ENCODE measurements at regions not wholly inside any gene's neighbourhood (a gene's known extent, or its start where the extent isn't known, plus 50 kb on each side); places are given as distances from the start of the nearest gene placed in this dataset.
A peak's percentile ranks its signal among the peaks of the same experiment; 100 is the strongest.

DNA sequence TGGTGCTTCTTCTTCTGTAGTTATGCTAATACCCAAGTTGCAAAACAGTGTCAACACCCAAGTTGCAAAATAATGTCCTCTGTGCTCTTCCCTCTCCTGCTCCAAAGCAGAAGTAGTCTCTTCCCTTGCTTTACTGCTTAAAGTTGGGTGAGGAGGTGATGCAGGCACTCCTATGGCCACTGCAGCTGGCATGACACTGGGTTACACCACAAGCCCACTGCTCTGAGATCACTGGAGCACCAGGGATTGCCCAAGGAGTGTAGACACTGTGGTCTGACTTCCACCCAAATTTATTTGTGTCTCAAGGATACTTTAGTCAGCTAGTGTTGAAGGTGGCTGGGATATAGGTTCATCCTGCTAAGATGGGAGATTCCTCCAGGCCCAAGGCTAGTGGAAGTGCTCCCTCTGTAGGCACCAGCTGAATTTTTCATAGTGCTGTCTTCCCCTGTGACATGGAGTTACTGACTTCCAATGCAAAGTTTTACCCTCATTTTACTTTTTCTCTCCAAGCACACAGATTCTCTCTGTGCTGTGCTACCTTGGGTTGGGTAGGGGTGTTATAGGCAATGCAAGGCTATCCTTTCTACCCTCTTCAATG, 196.2 kb upstream of the TENT5D start:
- Histone ChIP-seq H3K27me3 (replicated peaks; ENCODE audit: control insufficient read depth, insufficient read depth, low read length) (no peaks in the 10 kb centered on the region), H3K9ac (ENCODE audit: low read length) (no peak overlapping the region), H3K4me1 (ENCODE audit: control insufficient read depth, insufficient read depth, low read length) (no peaks in the 10 kb centered on the region), H3K9me3 (ENCODE audit: control insufficient read depth, low read length) (peaks cover 19% of the 10 kb centered on the region), H3K4me3 (ENCODE audit: low read length) (peak overlapping the region; percentile 23), H3K36me3 (ENCODE audit: control insufficient read depth, insufficient read depth, low read length, severe bottlenecking) (no peaks in the 10 kb centered on the region)
- DNase-seq (ENCODE audit: low read depth) = no peak

DNA sequence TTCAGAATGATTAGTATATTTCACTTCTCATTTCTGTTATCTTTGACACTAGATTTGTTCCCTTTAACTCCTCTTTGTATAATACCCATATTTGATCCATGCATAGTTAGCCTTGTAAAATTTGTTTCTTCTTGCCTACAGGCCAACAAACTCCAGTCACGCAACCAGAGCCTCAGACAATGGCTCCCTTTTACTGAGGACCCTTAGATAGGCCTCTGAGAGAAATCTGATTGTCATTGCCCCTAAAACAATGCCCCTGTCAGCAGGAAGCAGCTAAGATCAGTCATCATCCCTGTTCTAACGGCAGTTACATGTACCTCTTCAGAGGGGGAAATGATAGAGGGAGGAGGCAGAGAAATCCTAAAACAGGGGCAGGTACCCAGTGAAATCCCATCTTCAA, 190.6 kb upstream of the TENT5D start:
- H3K27me3 ChIP-seq (replicated peaks; ENCODE audit: control insufficient read depth, insufficient read depth, low read length) = no peaks in the 10 kb centered on the region

DNA sequence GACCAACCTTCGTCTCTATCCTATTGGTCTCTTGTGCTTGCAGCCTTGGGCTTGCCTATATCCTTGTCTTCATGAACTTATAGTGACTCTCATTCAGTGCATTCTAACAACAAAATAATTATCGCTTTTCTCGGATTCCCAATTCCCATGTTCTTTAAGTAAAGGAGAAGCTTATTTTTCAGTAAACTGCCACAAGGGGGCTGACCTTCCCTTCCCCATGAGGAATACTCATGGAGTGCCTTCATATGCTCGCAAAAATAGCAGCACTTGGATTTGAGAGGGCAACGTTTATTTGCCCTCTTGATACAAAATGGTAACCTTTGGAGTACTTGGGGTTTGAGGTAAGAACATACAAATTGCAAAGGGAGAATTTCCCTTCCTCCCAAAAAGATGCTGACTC, 183.2 kb upstream of the TENT5D start:
- no peak overlapping the region for H3K9ac ChIP-seq (ENCODE audit: low read length)
- H3K4me1 ChIP-seq (ENCODE audit: control insufficient read depth, insufficient read depth, low read length) = no peaks in the 10 kb centered on the region
- peaks cover 7% of the 10 kb centered on the region for H3K9me3 ChIP-seq (ENCODE audit: control insufficient read depth, low read length)
- peaks cover 4% of the 10 kb centered on the region for H3K27me3 ChIP-seq (replicated peaks; ENCODE audit: control insufficient read depth, insufficient read depth, low read length)
- DNase-seq (ENCODE audit: low read depth) = no peak
- no peak overlapping the region for H3K4me3 ChIP-seq (ENCODE audit: low read length)
- no peaks in the 10 kb centered on the region for H3K36me3 ChIP-seq (ENCODE audit: control insufficient read depth, insufficient read depth, low read length, severe bottlenecking)

More for the DNA sequence above, 190.6 kb upstream of the TENT5D start:
- Histone ChIP-seq H3K4me3 (ENCODE audit: low read length) (no peak overlapping the region), H3K9me3 (ENCODE audit: control insufficient read depth, low read length) (no peaks in the 10 kb centered on the region), H3K4me1 (ENCODE audit: control insufficient read depth, insufficient read depth, low read length) (no peaks in the 10 kb centered on the region), H3K9ac (ENCODE audit: low read length) (no peak overlapping the region), H3K36me3 (ENCODE audit: control insufficient read depth, insufficient read depth, low read length, severe bottlenecking) (no peaks in the 10 kb centered on the region)
- no peak for DNase-seq (ENCODE audit: low read depth)

DNA sequence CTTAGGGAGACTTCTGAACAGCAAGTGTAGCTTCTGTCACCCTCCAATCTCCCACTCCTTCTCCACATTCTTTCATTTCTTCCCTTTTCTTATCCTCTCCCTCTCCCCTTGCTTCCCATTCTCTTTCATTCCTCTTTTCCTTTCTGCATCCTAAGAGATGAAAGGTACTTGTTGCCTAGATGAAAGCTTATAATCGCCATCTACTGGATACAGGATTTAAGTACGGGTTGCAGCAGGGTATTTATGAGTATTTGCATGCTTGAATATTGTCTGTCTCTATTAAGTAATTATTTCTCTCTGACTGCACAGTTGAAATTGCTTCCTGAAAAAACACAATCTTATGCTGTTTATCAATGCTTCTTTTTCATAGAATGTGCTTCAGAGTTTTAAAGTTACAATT, 174.0 kb upstream of the TENT5D start:
- Histone ChIP-seq H3K4me3 (ENCODE audit: low read length) (no peak overlapping the region), H3K9ac (ENCODE audit: low read length) (no peak overlapping the region), H3K27me3 (replicated peaks; ENCODE audit: control insufficient read depth, insufficient read depth, low read length) (peaks cover 18% of the 10 kb centered on the region), H3K9me3 (ENCODE audit: control insufficient read depth, low read length) (peaks cover 10% of the 10 kb centered on the region), H3K4me1 (ENCODE audit: control insufficient read depth, insufficient read depth, low read length) (no peaks in the 10 kb centered on the region), H3K36me3 (ENCODE audit: control insufficient read depth, insufficient read depth, low read length, severe bottlenecking) (no peaks in the 10 kb centered on the region)
- DNase-seq (ENCODE audit: low read depth) = no peak

DNA sequence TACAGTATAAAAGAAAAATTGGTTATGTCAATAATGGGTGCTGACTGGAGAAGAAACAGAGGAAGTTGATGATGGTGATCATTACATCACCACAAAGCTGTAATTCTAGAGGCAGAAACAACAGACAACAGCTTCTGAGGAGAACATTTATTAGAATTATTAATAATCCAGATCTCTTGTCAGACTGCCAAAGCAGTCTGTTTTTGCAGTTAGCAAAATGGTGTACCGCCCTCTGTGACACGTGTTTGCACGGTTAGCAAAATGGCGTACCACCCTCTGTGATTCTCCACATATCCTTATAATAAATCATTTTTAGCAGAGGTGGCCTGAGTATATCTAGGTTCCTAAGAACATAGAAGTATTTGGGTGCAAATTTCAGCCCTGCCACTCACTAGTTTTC, 154.0 kb upstream of the TENT5D start:
- no peaks in the 10 kb centered on the region for H3K27me3 ChIP-seq (replicated peaks; ENCODE audit: control insufficient read depth, insufficient read depth, low read length)
- no peak for DNase-seq (ENCODE audit: low read depth)
- H3K4me1 ChIP-seq (ENCODE audit: control insufficient read depth, insufficient read depth, low read length) = no peaks in the 10 kb centered on the region
- no peaks in the 10 kb centered on the region for H3K36me3 ChIP-seq (ENCODE audit: control insufficient read depth, insufficient read depth, low read length, severe bottlenecking)
- H3K9me3 ChIP-seq (ENCODE audit: control insufficient read depth, low read length) = no peaks in the 10 kb centered on the region
- H3K4me3 ChIP-seq (ENCODE audit: low read length) = no peak overlapping the region
- H3K9ac ChIP-seq (ENCODE audit: low read length) = no peak overlapping the region

DNA sequence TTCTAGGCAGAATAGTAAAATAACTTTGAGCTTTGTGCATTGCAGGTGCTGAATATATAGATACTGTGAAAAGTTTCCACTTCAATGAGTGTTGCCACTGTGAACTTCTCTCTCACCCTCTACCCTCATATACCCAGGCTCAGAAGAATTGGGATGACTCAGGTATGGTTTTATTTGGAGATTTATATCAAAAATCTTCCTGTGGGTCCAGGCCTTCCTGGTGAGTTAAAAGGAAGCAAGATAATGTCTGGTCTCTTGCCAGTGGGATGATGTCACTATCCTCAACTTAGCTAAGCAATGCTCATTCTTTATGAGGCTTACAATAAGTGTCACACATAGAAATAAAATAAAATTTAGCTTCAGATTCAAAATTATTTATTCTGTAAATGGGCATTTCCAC, 153.3 kb upstream of the TENT5D start:
- DNase-seq (ENCODE audit: low read depth) = no peak
- no peak overlapping the region for H3K9ac ChIP-seq (ENCODE audit: low read length)
- no peaks in the 10 kb centered on the region for H3K4me1 ChIP-seq (ENCODE audit: control insufficient read depth, insufficient read depth, low read length)
- no peak overlapping the region for H3K4me3 ChIP-seq (ENCODE audit: low read length)
- H3K36me3 ChIP-seq (ENCODE audit: control insufficient read depth, insufficient read depth, low read length, severe bottlenecking) = no peaks in the 10 kb centered on the region
- H3K27me3 ChIP-seq (replicated peaks; ENCODE audit: control insufficient read depth, insufficient read depth, low read length) = no peaks in the 10 kb centered on the region
- H3K9me3 ChIP-seq (ENCODE audit: control insufficient read depth, low read length) = no peaks in the 10 kb centered on the region

DNA sequence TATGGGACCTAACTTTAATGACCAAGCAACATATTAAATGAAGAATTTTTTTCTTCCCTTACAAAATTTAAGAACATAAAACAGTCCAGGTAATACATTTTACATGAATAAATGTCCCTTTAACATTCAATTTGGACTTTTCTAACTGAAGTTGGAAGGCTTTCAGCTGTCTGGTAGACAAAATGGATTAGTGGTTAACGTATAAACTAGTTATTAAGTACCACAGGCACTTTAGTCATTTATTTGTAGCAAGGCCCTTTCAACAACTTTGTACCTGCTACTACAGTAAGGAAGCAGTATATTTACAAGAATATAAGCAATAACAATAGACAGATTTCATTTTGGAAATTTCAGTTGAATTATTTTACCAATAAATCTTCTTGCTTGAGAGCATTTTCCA, 152.5 kb upstream of the TENT5D start:
- Histone ChIP-seq H3K9me3 (ENCODE audit: control insufficient read depth, low read length) (no peaks in the 10 kb centered on the region), H3K4me1 (ENCODE audit: control insufficient read depth, insufficient read depth, low read length) (no peaks in the 10 kb centered on the region), H3K9ac (ENCODE audit: low read length) (no peak overlapping the region), H3K27me3 (replicated peaks; ENCODE audit: control insufficient read depth, insufficient read depth, low read length) (no peaks in the 10 kb centered on the region), H3K36me3 (ENCODE audit: control insufficient read depth, insufficient read depth, low read length, severe bottlenecking) (no peaks in the 10 kb centered on the region), H3K4me3 (ENCODE audit: low read length) (no peak overlapping the region)
- no peak for DNase-seq (ENCODE audit: low read depth)

DNA sequence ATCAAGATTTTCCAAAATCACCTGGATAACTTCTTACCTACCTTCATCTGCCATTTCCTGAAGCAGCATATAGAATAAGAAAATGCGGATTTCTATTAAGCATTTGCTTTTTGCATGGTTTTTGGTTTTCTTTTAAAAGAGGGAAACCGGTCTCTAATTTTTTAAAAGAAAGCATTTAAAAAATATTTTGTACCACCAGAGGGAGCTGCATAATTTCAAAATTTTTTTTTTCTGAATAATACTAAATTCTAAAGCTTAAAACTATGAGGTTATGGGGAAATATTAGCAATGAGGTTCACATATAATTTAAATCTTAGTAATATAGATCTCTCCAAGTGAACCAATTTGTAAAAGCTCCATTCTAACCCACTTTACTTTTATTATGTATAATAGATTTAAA, 137.7 kb upstream of the TENT5D start:
- Histone ChIP-seq H3K9ac (ENCODE audit: low read length) (no peak overlapping the region), H3K9me3 (ENCODE audit: control insufficient read depth, low read length) (peaks cover 4% of the 10 kb centered on the region), H3K4me3 (ENCODE audit: low read length) (no peak overlapping the region), H3K4me1 (ENCODE audit: control insufficient read depth, insufficient read depth, low read length) (no peaks in the 10 kb centered on the region), H3K27me3 (replicated peaks; ENCODE audit: control insufficient read depth, insufficient read depth, low read length) (peaks cover 4% of the 10 kb centered on the region), H3K36me3 (ENCODE audit: control insufficient read depth, insufficient read depth, low read length, severe bottlenecking) (no peaks in the 10 kb centered on the region)
- DNase-seq (ENCODE audit: low read depth) = peak; percentile 23

DNA sequence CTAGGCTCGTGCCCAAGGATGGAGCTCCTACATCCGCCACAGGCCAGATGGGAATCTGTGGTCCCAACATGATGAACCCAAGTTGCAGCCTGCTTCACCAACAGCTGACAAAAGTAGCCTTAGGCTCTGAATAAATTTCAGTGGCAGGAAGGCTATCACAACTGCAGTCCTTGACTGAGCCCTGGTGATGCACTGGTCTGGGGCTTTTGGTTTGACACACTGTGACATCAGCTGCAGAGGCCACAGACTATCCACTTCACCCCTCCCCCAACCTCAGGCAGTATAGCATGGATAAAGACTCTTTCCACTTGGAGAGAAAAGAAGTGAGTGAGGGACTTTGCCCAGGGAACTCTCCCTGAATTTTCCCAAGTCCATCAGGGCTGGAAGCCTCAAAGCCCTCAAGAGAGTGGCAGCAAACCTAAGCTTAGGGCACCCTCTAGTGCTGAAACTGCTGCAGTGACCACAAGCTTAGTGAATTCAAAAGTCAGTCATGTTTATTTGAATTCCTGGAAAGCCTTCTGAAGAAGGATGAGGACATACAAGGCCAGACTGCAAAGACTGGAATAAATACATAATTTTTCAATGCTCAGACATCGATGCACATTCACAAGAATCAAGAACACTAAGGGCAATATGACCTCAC, 135.0 kb upstream of the TENT5D start:
- Histone ChIP-seq H3K4me3 (ENCODE audit: low read length) (no peak overlapping the region), H3K4me1 (ENCODE audit: control insufficient read depth, insufficient read depth, low read length) (no peaks in the 10 kb centered on the region), H3K27me3 (replicated peaks; ENCODE audit: control insufficient read depth, insufficient read depth, low read length) (peaks cover 4% of the 10 kb centered on the region), H3K36me3 (ENCODE audit: control insufficient read depth, insufficient read depth, low read length, severe bottlenecking) (no peaks in the 10 kb centered on the region), H3K9ac (ENCODE audit: low read length) (no peak overlapping the region), H3K9me3 (ENCODE audit: control insufficient read depth, low read length) (peaks cover 4% of the 10 kb centered on the region)
- peak; percentile 1 for DNase-seq (ENCODE audit: low read depth)

DNA sequence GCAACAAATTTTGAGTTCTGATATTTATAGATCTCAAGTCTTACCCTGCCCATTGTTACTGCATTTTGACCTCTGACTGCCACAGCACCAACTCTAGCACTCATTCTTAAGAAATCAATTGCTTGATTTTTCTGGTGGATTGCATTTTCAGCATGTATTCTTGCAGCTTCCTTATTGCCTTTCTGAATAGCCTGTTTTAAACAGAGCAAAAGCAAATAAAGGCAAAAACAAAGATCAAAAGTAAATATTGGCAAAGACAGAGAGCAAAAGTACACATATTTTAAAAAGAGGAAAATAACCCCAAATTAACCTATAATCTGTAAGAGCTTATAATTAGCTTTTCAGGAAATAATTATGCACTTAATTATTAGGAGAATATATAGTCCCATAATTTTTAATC, 129.4 kb upstream of the TENT5D start:
- Histone ChIP-seq H3K4me1 (ENCODE audit: control insufficient read depth, insufficient read depth, low read length) (no peaks in the 10 kb centered on the region), H3K9ac (ENCODE audit: low read length) (no peak overlapping the region), H3K27me3 (replicated peaks; ENCODE audit: control insufficient read depth, insufficient read depth, low read length) (no peaks in the 10 kb centered on the region), H3K4me3 (ENCODE audit: low read length) (no peak overlapping the region), H3K36me3 (ENCODE audit: control insufficient read depth, insufficient read depth, low read length, severe bottlenecking) (no peaks in the 10 kb centered on the region), H3K9me3 (ENCODE audit: control insufficient read depth, low read length) (peaks cover 9% of the 10 kb centered on the region)
- DNase-seq (ENCODE audit: low read depth) = no peak

DNA sequence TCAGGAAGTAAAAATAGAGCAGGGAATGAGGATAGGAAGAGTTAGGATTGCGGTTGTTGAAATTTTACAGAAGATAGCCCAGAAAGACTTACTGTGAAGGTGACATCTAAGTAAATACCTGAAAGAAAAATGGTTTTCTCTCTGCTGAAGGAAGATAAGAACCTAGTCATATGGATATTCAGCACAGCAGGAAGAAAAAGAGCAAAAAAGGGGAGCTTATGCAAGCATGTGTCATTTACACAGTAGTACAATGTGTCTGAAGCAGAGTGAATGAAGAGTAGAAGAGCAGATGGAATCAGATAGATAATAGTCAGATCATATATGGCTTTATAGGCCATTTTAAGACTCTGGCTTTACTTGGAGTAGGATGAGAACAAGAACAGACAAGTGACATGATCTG, 126.9 kb upstream of the TENT5D start:
- Histone ChIP-seq H3K4me3 (ENCODE audit: low read length) (no peak overlapping the region), H3K9ac (ENCODE audit: low read length) (no peak overlapping the region), H3K36me3 (ENCODE audit: control insufficient read depth, insufficient read depth, low read length, severe bottlenecking) (no peaks in the 10 kb centered on the region), H3K4me1 (ENCODE audit: control insufficient read depth, insufficient read depth, low read length) (no peaks in the 10 kb centered on the region), H3K27me3 (replicated peaks; ENCODE audit: control insufficient read depth, insufficient read depth, low read length) (no peaks in the 10 kb centered on the region), H3K9me3 (ENCODE audit: control insufficient read depth, low read length) (peaks cover 10% of the 10 kb centered on the region)
- no peak for DNase-seq (ENCODE audit: low read depth)

DNA sequence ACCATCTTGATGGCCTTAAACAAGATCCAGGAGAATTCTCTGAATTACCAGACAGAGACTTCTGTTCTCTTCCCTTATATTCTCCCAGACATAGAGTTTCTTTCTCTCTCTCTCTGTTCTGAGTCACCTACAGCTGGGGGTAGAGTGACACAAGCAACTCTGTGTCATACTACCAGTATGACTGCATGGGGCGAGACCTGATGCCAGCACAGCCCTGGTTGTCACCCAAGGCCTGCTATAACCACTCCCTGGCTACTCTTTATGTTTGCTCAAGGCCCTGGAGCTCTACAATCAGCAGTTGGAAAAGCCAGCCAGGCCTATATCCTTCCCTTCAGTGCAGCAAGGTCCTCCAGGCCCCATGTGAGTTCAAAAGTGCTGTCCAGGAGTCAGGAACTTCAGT, 114.2 kb upstream of the TENT5D start:
- Histone ChIP-seq H3K4me3 (ENCODE audit: low read length) (no peak overlapping the region), H3K27me3 (replicated peaks; ENCODE audit: control insufficient read depth, insufficient read depth, low read length) (no peaks in the 10 kb centered on the region), H3K9ac (ENCODE audit: low read length) (no peak overlapping the region), H3K36me3 (ENCODE audit: control insufficient read depth, insufficient read depth, low read length, severe bottlenecking) (no peaks in the 10 kb centered on the region), H3K4me1 (ENCODE audit: control insufficient read depth, insufficient read depth, low read length) (no peaks in the 10 kb centered on the region), H3K9me3 (ENCODE audit: control insufficient read depth, low read length) (peaks cover 17% of the 10 kb centered on the region)
- no peak for DNase-seq (ENCODE audit: low read depth)
